Lung (tissue), 11 donors: ENCODE measurements at regions not wholly inside any gene's neighbourhood (a gene's known extent, or its start where the extent isn't known, plus 50 kb on each side); places are given as distances from the start of the nearest gene placed in this dataset.

Experiments
- ATAC-seq: fragments of 200-7000 bp; cut with Tn5 transposase; one replicate; pipeline ENCODE4 v1.9.1; 2020; ENCODE audit warnings: moderate number of reproducible peaks; ENCODE audit not compliant: insufficient read depth, low FRiP score
- DNase-seq, 3 donors: peaks; one replicate each; pipeline ENCODE4 v3.0.0-alpha.2; 2013 to 2017
- H3K27ac ChIP-seq, 2 donors: one replicate each; pipeline ENCODE4 v1.5.1; 2013; ENCODE audit warnings: mild to moderate bottlenecking in 2 of 2, moderate library complexity in 2 of 2, control low read depth in 1 of 2, inconsistent platforms in 1 of 2, low read depth in 1 of 2, low read length in 1 of 2
- H3K27me3 ChIP-seq, 3 donors: one replicate each; pipeline ENCODE4 v1.5.1; 2013; ENCODE audit warnings: low read length in 2 of 3; ENCODE audit not compliant: control insufficient read depth in 3 of 3, insufficient read depth in 3 of 3
- H3K36me3 ChIP-seq, 4 donors: one replicate each; pipeline ENCODE4 v1.5.1; 2013; ENCODE audit warnings: low read length in 4 of 4, mild to moderate bottlenecking in 1 of 4, moderate library complexity in 1 of 4; ENCODE audit not compliant: control insufficient read depth in 4 of 4, insufficient read depth in 4 of 4
- H3K4me1 ChIP-seq, 5 donors: one replicate each; pipeline ENCODE4 v1.5.1; 2013; ENCODE audit warnings: low read length in 5 of 5, mild to moderate bottlenecking in 2 of 5, moderate library complexity in 1 of 5; ENCODE audit not compliant: control insufficient read depth in 5 of 5, insufficient read depth in 5 of 5
- H3K4me3 ChIP-seq: one replicate; pipeline ENCODE4 v1.5.1; 2013; ENCODE audit warnings: mild to moderate bottlenecking, control low read depth, moderate library complexity
- H3K9ac ChIP-seq, 2 donors: one replicate each; pipeline ENCODE4 v1.5.1; 2013; ENCODE audit warnings: low read length in 2 of 2, control low read depth in 1 of 2; ENCODE audit not compliant: insufficient read depth in 1 of 2
- H3K9me3 ChIP-seq, 4 donors: one replicate each; pipeline ENCODE4 v1.5.1; 2013; ENCODE audit warnings: low read length in 3 of 4, mild to moderate bottlenecking in 1 of 4, moderate library complexity in 1 of 4; ENCODE audit not compliant: control insufficient read depth in 4 of 4, insufficient read depth in 3 of 4
- WGBS, 2 donors: extraction: QIAGEN DNeasy Blood & Tissue Kit; methylation state at CpG; one replicate each; pipeline ENCODE4 v1.1.7; 2013; 5-methylcytosine and 5-hydroxymethylcytosine counted together
- TF ChIP-seq, protein P1 (sequence below): IDR thresholded peaks from 2 replicates; pipeline ENCODE4 v1.5.1; 2012; ENCODE audit warnings: mild to moderate bottlenecking; ENCODE audit errors: control extremely low read depth, extremely low read depth
- donor health status: control.
- donor health status: control.
- donor health status: Bipolar disorder and iron deficiency.
- donor health status: healthy.
- donor health status: DM: yes; HTN: yes; CAD: no.

DNA sequence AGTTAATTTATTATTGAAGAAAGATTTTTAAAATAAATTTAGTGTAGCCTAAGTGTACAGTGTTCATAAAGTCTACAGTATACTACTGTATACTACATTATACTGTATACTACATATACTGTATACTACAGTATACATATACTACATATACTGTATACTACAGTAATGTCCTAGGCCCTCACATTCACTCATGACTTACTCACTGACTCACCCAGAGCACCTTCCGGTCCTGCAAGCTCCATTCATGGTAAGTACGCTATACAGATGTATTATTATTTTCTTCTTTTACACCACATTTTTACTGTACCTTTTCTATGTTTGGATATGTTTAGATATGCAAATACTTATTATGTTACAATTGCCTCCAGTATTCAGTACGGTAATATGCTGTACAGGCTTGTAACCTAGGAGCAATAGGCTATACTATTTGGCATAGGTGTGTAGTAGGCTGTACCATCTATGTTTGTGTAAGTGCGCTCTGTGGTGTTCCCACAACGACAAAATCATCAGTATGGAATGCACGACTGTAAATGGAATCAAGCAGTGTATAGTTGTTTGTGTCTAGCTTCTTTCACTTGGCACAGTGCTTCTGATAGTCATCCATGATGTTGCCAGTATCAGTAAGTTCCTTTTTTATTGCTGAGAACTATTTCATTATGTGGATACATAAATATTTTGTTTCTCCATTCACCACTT is 245.7 kb downstream of the MTX2 start:
- Histone ChIP-seq H3K9ac (no peak overlapping the region), H3K27me3 (no peaks in the 10 kb centered on the region), H3K4me3 (no peak overlapping the region), H3K27ac (no peak overlapping the region), H3K4me1 (peaks cover 0 to 2% (median 0%) of the 10 kb centered on the region in 5 donors), H3K36me3 (no peaks in the 10 kb centered on the region), H3K9me3 (no peaks in the 10 kb centered on the region)
- DNase-seq (no peak), ATAC-seq (no peak)
- 93 to 95% methylated on average over 6 of the region's 6 CpGs for WGBS, 2 donors
- TF ChIP-seq, protein P1, sequence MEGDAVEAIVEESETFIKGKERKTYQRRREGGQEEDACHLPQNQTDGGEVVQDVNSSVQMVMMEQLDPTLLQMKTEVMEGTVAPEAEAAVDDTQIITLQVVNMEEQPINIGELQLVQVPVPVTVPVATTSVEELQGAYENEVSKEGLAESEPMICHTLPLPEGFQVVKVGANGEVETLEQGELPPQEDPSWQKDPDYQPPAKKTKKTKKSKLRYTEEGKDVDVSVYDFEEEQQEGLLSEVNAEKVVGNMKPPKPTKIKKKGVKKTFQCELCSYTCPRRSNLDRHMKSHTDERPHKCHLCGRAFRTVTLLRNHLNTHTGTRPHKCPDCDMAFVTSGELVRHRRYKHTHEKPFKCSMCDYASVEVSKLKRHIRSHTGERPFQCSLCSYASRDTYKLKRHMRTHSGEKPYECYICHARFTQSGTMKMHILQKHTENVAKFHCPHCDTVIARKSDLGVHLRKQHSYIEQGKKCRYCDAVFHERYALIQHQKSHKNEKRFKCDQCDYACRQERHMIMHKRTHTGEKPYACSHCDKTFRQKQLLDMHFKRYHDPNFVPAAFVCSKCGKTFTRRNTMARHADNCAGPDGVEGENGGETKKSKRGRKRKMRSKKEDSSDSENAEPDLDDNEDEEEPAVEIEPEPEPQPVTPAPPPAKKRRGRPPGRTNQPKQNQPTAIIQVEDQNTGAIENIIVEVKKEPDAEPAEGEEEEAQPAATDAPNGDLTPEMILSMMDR, result no peak

DNA sequence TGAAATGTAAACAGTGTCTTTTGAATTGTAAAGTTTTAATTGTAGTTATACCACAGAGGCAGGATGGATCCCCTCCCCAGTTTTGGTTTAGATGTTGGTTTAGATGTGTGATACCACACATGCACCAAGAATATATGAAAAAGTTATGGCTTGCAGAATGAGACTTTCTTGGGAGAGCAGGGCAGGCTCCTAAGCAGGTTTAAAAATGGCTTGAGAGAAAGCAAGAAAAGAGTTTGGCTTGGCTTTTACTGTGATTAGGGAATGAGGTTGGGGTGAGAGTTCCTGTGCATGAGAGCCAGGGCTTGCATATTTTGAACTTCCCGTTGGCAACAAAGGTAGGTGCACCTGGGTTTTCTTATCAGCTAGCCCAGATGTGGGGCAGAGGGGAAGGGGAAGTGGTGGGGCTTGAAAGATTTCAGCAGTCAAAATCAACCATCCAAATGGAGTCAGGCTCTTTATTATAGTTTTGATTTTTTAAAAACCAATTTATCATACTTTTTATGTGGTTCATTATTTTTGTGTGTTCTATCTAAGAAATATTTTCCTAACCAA is 246.9 kb downstream of the MTX2 start:
- TF ChIP-seq, protein P1, result no peak
- ATAC-seq, result no peak
- H3K27ac ChIP-seq, result no peak overlapping the region
- no peaks in the 10 kb centered on the region for H3K27me3 ChIP-seq
- no peak overlapping the region for H3K9ac ChIP-seq
- DNase-seq, result no peak
- no peak overlapping the region for H3K4me3 ChIP-seq
- WGBS, 2 donors, result 11 to 17% methylated on average over 1 of the region's 1 CpG
- H3K36me3 ChIP-seq, result no peaks in the 10 kb centered on the region
- H3K4me1 ChIP-seq, result peaks cover 0 to 2% (median 0%) of the 10 kb centered on the region in 5 donors
- H3K9me3 ChIP-seq, result no peaks in the 10 kb centered on the region

DNA sequence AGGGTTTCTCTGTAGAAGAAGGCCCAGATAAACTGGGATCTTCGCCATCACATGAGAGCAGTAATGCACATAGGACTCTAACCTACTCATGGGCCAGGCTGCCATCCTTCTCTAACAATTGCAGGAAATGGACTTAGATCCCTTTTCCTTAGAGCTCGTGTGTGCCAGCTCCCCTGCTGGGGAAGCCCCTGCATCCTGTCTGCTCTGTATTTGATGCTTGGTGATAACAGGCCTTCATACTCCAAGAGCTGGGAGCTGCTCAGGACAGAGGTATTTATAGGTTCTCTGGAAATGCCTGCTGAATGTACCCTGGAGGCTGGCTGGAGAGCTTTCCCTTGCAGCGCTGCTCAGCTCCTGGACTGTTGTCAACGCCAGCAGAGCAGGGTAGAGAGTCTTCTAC is 249.6 kb downstream of the MTX2 start:
- H3K27me3 ChIP-seq, result no peaks in the 10 kb centered on the region
- WGBS, 2 donors, result 50 to 52% methylated on average over 4 of the region's 4 CpGs

More for the DNA sequence above, 249.6 kb downstream of the MTX2 start:
- no peak overlapping the region for H3K4me3 ChIP-seq
- no peak overlapping the region for H3K9ac ChIP-seq
- TF ChIP-seq, protein P1, result no peak
- no peak overlapping the region for H3K27ac ChIP-seq
- peaks cover 0 to 11% (median 1%) of the 10 kb centered on the region in 5 donors for H3K4me1 ChIP-seq
- no peak for ATAC-seq
- H3K36me3 ChIP-seq, result no peaks in the 10 kb centered on the region
- no peaks in the 10 kb centered on the region for H3K9me3 ChIP-seq
- DNase-seq, result peak; percentile 27 to 63 (median 54)
